Cardiac muscle cell (in vitro differentiated cells and primary cell): ENCODE measurements at regions not wholly inside any gene's neighbourhood (a gene's known extent, or its start where the extent isn't known, plus 50 kb on each side); places are given as distances from the start of the nearest gene placed in this dataset.

Experiments
- DNase-seq, 2 donors: peaks; one replicate each; pipeline versions ENCODE4 v3.0.0 to v3.0.0-alpha.2; 2010 to 2017; ENCODE audit warnings: low read depth in 1 of 2, low spot score in 1 of 2
- H3K27ac ChIP-seq: fragments of 200-600 bp; sonication (generic); 2 replicates; pipeline ENCODE4 v1.5.1; 2016
- H3K27me3 ChIP-seq: fragments of 200-600 bp; sonication (generic); 2 replicates; pipeline ENCODE4 v1.6.0; 2016; ENCODE audit warnings: control low read depth
- H3K36me3 ChIP-seq: fragments of 200-600 bp; sonication (generic); 2 replicates; pipeline ENCODE4 v1.5.1; 2016; ENCODE audit warnings: control low read depth
- H3K4me1 ChIP-seq: fragments of 200-600 bp; sonication (generic); 2 replicates; pipeline ENCODE4 v1.8.1; 2017; ENCODE audit warnings: low read depth, mild to moderate bottlenecking, mixed run types
- H3K4me3 ChIP-seq: fragments of 200-600 bp; sonication (generic); 2 replicates; pipeline ENCODE4 v1.5.1; 2016; ENCODE audit warnings: mild to moderate bottlenecking
- H3K9me3 ChIP-seq: fragments of 200-600 bp; sonication (generic); 2 replicates; pipeline ENCODE4 v1.5.1; 2017; ENCODE audit warnings: low read depth, mild to moderate bottlenecking, control low read depth
- CTCF ChIP-seq: IDR thresholded peaks from 2 replicates; pipeline ENCODE4 v1.5.1; 2012; ENCODE audit warnings: low read depth, mild to moderate bottlenecking, low read length

DNA sequence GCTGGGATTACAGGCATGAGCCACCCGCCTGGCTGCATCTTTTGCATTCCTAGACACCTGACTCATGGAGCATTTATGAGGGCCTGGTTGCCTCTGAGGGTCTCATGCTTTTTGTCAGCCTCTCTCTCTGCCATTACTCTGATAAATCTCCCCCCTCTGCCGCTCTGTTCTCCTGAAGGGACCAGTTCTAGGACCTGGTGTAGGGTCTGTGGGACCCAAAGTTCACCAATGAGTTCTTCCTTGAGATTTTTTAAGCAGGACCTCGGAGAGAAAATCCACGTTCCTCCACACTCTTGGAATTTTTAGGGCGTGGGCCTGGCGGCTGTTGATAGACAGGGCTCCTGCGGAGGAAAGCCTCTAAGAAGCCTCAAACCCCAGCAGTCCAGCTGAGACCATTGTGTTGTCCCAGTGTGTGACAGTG, 91.9 kb upstream of the ERRFI1 start:
- Histone ChIP-seq H3K9me3 (no peaks in the 10 kb centered on the region), H3K27ac (no peak overlapping the region), H3K36me3 (no peaks in the 10 kb centered on the region), H3K4me1 (peaks cover 4% of the 10 kb centered on the region), H3K27me3 (no peaks in the 10 kb centered on the region), H3K4me3 (no peak overlapping the region)
- TF ChIP-seq CTCF: no peak
- DNase-seq: no peak

DNA sequence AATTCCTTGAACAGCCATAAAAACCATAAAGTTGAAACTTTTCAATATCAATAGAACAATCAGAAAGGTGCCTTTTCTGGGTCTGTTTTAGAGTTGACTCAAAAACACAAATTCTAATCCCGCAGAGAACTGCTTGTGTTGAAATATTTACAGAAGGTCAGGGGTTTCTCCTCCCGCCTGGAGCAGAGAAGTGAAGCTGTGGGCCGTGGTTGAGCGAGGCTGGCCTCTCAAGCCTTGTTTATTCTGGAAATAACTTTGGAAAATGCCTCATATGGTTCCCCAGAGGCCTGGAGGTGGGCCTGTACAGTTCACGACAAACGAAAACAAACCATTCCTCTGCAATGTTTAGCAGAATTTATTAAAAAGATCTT, 90.8 kb upstream of the ERRFI1 start:
- H3K4me3 ChIP-seq: no peak overlapping the region
- H3K36me3 ChIP-seq: no peaks in the 10 kb centered on the region
- H3K27me3 ChIP-seq: no peaks in the 10 kb centered on the region
- peak in 1 of 2 donors; percentile 91 for DNase-seq
- H3K4me1 ChIP-seq: peaks cover 4% of the 10 kb centered on the region
- no peak overlapping the region for H3K27ac ChIP-seq
- no peaks in the 10 kb centered on the region for H3K9me3 ChIP-seq
- TF ChIP-seq CTCF: no peak

DNA sequence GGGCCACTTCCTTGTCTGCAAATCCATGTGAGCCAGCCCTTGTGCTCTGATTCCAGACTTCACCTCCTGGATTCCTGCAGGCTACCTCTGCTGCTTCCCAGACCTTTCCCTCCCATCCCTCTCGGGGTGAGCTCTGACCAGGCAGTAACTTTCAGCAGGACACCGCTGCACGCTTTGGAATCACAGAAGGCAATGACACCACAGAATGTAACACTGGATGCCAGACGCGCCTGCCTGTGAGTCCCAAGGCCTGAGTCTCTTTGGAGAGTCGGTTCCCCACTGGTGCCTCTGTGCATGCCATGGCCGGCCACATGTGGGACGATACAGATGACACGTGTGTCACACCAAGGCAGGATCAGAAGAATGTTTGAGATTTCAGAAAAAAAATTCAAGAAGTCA, 89.7 kb upstream of the ERRFI1 start:
- no peaks in the 10 kb centered on the region for H3K36me3 ChIP-seq
- no peak for DNase-seq
- no peaks in the 10 kb centered on the region for H3K4me1 ChIP-seq
- H3K27me3 ChIP-seq: no peaks in the 10 kb centered on the region
- no peak for TF ChIP-seq CTCF
- H3K27ac ChIP-seq: no peak overlapping the region
- H3K4me3 ChIP-seq: no peak overlapping the region
- no peaks in the 10 kb centered on the region for H3K9me3 ChIP-seq

GRCh38 chr1:8115031-8115768, 89.1 kb upstream of the ERRFI1 start:
- Histone ChIP-seq H3K36me3 (no peaks in the 10 kb centered on the region), H3K27ac (no peak overlapping the region), H3K4me1 (no peaks in the 10 kb centered on the region), H3K4me3 (no peak overlapping the region), H3K27me3 (no peaks in the 10 kb centered on the region), H3K9me3 (no peaks in the 10 kb centered on the region)
- DNase-seq: no peak
- TF ChIP-seq CTCF: no peak

GRCh38 chr1:8113262-8114220, 87.4 kb upstream of the ERRFI1 start:
- no peaks in the 10 kb centered on the region for H3K27me3 ChIP-seq
- no peaks in the 10 kb centered on the region for H3K4me1 ChIP-seq
- TF ChIP-seq CTCF: no peak
- H3K36me3 ChIP-seq: no peaks in the 10 kb centered on the region
- no peak overlapping the region for H3K27ac ChIP-seq
- no peak overlapping the region for H3K4me3 ChIP-seq
- H3K9me3 ChIP-seq: no peaks in the 10 kb centered on the region
- no peak for DNase-seq
